PFSK-1 (cell line): ENCODE measurements at regions not wholly inside any gene's neighbourhood (a gene's known extent, or its start where the extent isn't known, plus 50 kb on each side); places are given as distances from the start of the nearest gene placed in this dataset.

Experiments used
- POLR2AphosphoS5 ChIP-seq: IDR thresholded peaks from 2 replicates; pipeline ENCODE4 v1.6.1; 2012; ENCODE audit warnings: low read depth, mild to moderate bottlenecking, control low read depth, low read length, moderate library complexity
- REST ChIP-seq, 2 experiments: IDR thresholded peaks; 2 replicates each; pipeline versions ENCODE4 v1.6.1 to v1.8.0; 2011 to 2012; ENCODE audit warnings: low read depth in 2 of 2, low read length in 2 of 2, control low read depth in 1 of 2, inconsistent platforms in 1 of 2, mild to moderate bottlenecking in 1 of 2, moderate library complexity in 1 of 2; ENCODE audit not compliant: insufficient read depth in 1 of 2

GRCh38 chr1:66464351-66464750 is 69.6 kb upstream of the SGIP1 start:
- TF ChIP-seq REST (IDR thresholded peaks at IDR 0.05; ENCODE audit: insufficient read depth in 1 of 2, low read depth in 2 of 2, low read length in 2 of 2), result no peak
- no peak for TF ChIP-seq POLR2AphosphoS5
